GM18868 (cell line): ENCODE measurements at regions not wholly inside any gene's neighbourhood (a gene's known extent, or its start where the extent isn't known, plus 50 kb on each side); places are given as distances from the start of the nearest gene placed in this dataset.

Source experiments
- ATAC-seq: cut with Tn5 transposase; IDR thresholded peaks from one replicate; pipeline ENCODE4 v1.9.1; 2021; ENCODE audit warnings: mild to moderate bottlenecking, moderate library complexity; ENCODE audit not compliant: unreplicated experiment

GRCh38 chr13:97629601-97630272 is 195.8 kb downstream of the RAP2A start:
- ATAC-seq = no peak

GRCh38 chr13:97630725-97631124 is 196.8 kb downstream of the RAP2A start:
- peak; percentile 12 for ATAC-seq

GRCh38 chr13:97631158-97631557 is 197.2 kb downstream of the RAP2A start:
- ATAC-seq = peak; percentile 90

- ATAC-seq = no peak
These were observed 205.3 kb downstream of the RAP2A start for GRCh38 chr13:97639236-97639635.

GRCh38 chr13:97640268-97640667 is 206.3 kb downstream of the RAP2A start:
- ATAC-seq = no peak

- no peak for ATAC-seq
These were observed 214.4 kb downstream of the RAP2A start for GRCh38 chr13:97648171-97648880.

GRCh38 chr13:97648881-97649224 is 214.9 kb downstream of the RAP2A start:
- ATAC-seq = no peak

- no peak for ATAC-seq
These were observed 219.6 kb downstream of the RAP2A start for GRCh38 chr13:97653443-97654140.

GRCh38 chr13:97654236-97654635 is 220.3 kb downstream of the RAP2A start:
- ATAC-seq = no peak

GRCh38 chr13:97658556-97658955 is 224.6 kb downstream of the RAP2A start:
- no peak for ATAC-seq

- ATAC-seq = peak; percentile 67
These were observed 225.6 kb downstream of the RAP2A start for GRCh38 chr13:97659602-97660001.

- ATAC-seq = no peak
These were observed 226.8 kb downstream of the RAP2A start for GRCh38 chr13:97660594-97661260.

GRCh38 chr13:97686594-97686993 is 252.6 kb downstream of the RAP2A start:
- ATAC-seq = no peak

- no peak for ATAC-seq
These were observed 258.7 kb downstream of the RAP2A start for GRCh38 chr13:97692628-97693027.

GRCh38 chr13:97695684-97696083 is 257.8 kb upstream of the IPO5 start:
- ATAC-seq = no peak

- ATAC-seq = no peak
These were observed 256.6 kb upstream of the IPO5 start for GRCh38 chr13:97696921-97697320.

GRCh38 chr13:97700306-97700848 is 253.1 kb upstream of the IPO5 start:
- ATAC-seq = no peak

- ATAC-seq = no peak
These were observed 250.9 kb upstream of the IPO5 start for GRCh38 chr13:97702614-97703013.

GRCh38 chr13:97710797-97711196 is 242.7 kb upstream of the IPO5 start:
- no peak for ATAC-seq

GRCh38 chr13:97712770-97713169 is 240.7 kb upstream of the IPO5 start:
- ATAC-seq = no peak

GRCh38 chr13:97715763-97716162 is 237.7 kb upstream of the IPO5 start:
- ATAC-seq = no peak
